ENCODE measurements at regions not wholly inside any gene's neighbourhood (a gene's known extent, or its start where the extent isn't known, plus 50 kb on each side); places are given as distances from the start of the nearest gene placed in this dataset.

DNA sequence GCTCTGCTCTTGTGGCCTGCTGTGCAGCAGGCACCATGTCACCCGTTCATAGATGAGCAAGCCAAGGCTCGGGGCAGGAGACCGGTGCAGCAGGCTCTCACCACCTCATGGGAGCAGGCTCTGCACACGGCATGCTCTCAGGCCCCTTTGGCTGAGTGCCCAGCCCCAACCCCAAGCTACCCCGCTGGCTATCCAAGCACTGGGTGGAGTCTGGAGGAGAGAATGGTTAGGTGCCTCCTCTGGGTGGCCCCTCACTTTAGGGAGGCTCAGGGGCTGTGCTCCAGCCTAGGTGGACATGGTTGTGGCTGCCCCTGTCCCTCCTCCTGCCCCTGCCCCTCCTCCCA is 199.9 kb downstream of the IGLL1 start:
- TF ChIP-seq GATA3 (IDR thresholded peaks at IDR 0.05; ENCODE audit: low read depth, low read length) (no peak), GATA2 (IDR thresholded peaks at IDR 0.05; ENCODE audit: low read depth, low read length) (no peak)

DNA sequence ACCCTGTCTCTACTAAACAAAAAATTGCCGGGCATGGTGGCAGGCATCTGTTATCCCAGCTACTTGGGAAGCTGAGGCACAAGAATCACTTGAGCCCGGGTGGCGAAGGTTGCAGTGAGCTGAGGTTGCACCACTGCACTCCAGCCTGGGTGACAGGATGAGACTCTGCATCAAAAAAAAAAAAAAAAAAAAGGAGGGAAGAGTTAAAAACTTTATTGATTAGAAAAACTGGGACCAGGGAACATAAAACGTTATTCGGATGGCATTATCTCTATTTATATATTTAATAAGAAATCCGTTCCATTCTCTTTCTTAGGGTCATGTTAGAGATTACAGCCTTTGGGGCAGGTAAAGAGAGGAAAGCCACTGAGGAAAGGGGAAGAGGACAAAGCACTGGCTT is 197.5 kb downstream of the BCR start:
- TF ChIP-seq GATA2 (IDR thresholded peaks at IDR 0.05; ENCODE audit: low read depth, low read length) (no peak), GATA3 (IDR thresholded peaks at IDR 0.05; ENCODE audit: low read depth, low read length) (no peak)

DNA sequence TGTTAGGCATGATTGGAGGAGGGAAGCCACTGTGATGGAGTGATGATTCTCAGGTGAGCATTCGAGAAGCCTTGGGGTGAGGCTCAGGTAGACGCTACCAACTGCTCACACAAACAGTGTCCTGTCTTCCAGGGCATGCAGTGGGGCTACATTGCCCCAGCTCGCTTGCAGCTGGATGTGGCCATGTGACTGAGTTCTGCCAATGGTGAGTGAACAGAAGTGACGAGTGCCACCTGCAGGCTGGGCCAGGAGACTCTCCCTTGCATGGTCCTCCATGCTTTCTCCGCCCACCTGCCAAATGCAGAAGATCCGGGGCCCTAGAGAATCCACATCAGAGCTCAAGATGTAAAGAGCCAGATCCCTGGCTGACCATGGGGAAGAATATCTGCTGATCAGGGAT is 195.9 kb downstream of the BCR start:
- TF ChIP-seq GATA3 (IDR thresholded peaks at IDR 0.05; ENCODE audit: low read depth, low read length) (no peak), GATA2 (IDR thresholded peaks at IDR 0.05; ENCODE audit: low read depth, low read length) (no peak)

DNA sequence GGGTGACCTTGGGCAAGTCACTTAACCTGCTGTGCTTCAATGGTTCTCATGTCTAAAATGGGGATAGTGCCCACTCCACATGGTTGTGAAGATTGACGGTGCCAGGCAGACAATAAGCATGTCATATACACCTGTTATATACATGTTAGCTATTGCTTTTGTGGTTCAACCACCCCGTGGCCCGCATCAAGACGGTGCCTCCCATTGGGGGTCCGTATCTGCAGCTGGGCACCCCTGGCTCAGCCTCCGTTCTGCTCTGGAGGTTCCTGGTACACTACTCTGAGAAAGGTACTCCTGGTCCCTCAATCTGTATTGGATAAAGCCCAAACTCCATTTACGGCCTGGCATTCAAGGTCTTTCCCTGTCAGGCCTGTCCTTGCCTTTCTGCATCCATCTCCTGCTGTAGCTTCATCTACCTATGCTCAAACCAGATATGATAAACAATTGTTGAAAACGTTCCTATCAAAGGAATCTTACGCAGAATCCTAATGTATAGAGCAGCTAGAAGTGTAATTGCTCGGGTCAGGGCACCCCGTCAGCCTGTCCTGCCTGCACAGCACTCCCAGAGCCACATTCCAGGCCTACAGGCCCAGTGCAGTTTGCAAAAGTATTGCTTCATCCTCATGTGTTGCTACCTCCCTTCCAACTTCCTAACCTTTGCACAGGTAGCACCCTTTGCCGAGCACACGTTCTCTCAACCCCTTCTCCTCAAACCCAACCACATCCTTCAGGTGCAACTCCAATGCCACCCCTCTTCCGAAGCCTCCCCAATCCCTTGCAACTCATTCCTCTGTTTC is 194.9 kb downstream of the BCR start:
- TF ChIP-seq GATA3 (IDR thresholded peaks at IDR 0.05; ENCODE audit: low read depth, low read length) (no peak), GATA2 (IDR thresholded peaks at IDR 0.05; ENCODE audit: low read depth, low read length) (no peak)

DNA sequence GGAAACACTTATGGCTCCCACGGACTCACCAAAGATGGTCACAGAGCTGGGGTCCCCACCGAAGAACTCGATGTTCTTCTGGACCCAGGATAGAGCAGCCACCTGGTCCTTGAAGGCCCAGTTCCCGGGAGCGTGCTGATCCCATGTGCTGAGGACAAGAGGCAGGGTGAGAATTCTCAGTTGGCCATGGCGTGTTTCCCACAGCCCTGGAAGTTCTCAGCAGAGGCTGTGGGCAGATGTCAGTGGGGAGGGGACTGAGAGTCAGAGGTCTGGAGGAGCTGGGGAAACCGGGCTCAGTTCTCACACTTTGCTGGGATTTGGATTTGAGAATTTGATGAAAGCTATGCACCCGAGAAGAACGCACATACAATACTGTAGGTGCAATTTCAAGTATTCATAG is 193.3 kb downstream of the BCR start:
- TF ChIP-seq GATA3 (IDR thresholded peaks at IDR 0.05; ENCODE audit: low read depth, low read length) (no peak), GATA2 (IDR thresholded peaks at IDR 0.05; ENCODE audit: low read depth, low read length) (no peak)

DNA sequence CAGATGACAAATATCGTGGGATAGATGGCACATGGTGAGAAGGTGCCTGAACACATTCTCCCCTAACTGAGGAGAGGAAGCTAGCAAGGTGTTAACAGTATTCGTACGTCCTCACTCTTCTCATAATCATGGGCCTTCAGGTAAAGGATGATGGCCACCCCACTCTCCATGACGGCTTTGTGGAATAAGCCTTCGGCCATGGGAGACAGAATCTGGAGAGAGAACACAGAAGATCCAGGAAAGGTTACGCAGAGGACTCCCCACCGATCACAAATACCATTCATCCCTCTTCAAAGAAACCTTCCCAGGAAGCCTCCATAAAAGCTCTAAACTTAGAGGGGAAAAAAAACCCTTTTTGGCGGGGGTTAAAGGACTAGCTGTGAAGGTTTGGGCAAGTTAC is 189.9 kb downstream of the BCR start:
- TF ChIP-seq GATA2 (IDR thresholded peaks at IDR 0.05; ENCODE audit: low read depth, low read length) (no peak), GATA3 (IDR thresholded peaks at IDR 0.05; ENCODE audit: low read depth, low read length) (no peak)

DNA sequence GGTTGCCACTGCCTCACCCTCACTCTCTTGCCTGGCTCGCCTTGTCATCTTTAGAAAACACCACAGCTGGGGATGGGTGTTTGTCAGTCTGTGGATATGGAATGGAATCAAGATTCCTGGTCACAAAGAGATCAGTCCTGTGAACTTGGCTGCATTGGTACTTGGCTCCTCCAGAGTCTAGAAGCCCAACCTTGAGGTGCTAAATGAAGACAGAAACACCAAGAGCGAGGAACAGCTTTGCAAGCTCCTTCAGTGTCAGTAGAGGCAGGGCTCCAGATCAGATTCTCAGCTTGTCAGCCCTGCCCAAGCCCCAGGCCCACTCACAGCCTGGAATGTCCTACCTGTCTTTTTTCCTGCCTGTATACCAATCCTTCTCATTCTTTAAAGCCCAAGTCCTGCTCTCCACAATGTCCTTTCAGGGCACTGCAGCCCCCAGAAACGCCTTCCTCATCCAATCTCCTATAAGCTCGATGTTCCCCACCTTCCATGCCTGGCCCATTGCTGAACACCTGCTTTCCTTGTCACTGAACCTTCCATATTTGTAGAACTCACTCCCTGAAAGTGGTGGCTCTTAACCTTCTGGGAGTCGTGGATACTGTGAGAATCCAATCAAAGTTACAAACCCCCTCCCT is 188.9 kb downstream of the BCR start:
- no peak for TF ChIP-seq GATA3 (IDR thresholded peaks at IDR 0.05; ENCODE audit: low read depth, low read length)
- no peak for TF ChIP-seq GATA2 (IDR thresholded peaks at IDR 0.05; ENCODE audit: low read depth, low read length)
